ENCODE measurements at regions not wholly inside any gene's neighbourhood (a gene's known extent, or its start where the extent isn't known, plus 50 kb on each side); places are given as distances from the start of the nearest gene placed in this dataset.
"Not testable (repeated sequence)": the region's sequence is repeated elsewhere in the genome, so short reads cannot be mapped to it uniquely, and the experiment has no call there.

GRCh38 chr1:242735323-242735722 is 210.8 kb upstream of the PLD5 start:
- no peak for DNase-seq (ENCODE audit: low spot score)

DNA sequence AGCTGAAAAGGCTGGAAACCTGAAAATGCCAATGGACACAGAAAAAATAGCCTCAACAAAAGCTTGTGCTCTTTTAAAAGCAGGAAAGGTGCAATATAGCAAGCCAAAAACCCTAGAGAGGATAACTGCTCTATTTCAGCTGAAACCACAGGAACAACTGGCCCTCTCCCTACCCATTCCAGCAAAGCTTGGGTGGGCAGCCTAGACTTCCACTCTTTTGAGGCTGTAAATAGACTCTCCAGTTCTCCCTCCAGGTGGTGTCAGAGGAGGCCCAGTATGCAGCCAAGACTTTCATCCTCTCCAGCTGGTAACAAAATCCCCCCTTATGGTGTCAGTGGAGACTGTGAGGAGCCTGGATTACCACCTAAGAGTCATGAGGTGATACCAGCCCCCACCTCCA is 206.9 kb upstream of the PLD5 start:
- DNase-seq (ENCODE audit: low spot score): no peak

DNA sequence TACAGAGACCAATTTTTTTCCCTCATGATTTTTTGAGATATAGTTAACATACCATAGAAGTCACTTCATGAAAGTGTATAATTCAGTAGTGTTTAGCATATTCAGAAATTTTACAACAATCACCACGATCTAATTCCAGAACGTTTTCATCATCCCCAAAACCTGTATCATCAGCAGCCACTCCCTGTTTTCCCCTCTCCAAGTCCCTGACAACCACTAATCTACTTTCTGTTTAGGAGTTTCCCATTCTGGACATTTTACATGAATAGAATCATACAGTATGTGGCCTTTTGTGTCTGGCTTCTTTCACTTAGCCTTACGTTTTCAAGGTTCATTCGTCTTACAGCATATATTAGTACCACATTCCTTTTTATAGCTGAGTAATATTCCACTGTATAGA is 204.2 kb upstream of the PLD5 start:
- no peak for DNase-seq (ENCODE audit: low spot score)

- no peak for DNase-seq (ENCODE audit: low spot score)
Measured at GRCh38 chr1:242723044-242723716, 198.7 kb upstream of the PLD5 start.

DNA sequence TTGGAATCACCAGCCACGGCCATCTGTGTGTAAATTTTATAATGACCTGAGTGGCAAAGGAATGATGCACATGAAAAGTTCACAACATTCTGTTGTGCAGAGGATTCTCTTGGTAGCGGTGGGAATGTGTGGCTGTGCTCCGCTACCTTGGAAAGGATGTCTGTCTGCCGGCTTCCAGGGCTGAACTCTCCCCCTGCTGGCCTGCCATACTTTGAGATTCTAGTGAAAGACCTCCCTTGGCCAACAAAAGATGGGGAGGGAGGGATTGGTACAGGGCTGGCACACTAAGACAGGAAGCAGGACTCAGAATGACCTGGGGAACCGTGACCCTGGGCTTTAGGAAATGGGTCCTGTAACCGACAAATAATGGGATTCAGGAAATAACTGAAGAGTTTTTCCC is 194.5 kb upstream of the PLD5 start:
- DNase-seq (ENCODE audit: low spot score): no peak

DNA sequence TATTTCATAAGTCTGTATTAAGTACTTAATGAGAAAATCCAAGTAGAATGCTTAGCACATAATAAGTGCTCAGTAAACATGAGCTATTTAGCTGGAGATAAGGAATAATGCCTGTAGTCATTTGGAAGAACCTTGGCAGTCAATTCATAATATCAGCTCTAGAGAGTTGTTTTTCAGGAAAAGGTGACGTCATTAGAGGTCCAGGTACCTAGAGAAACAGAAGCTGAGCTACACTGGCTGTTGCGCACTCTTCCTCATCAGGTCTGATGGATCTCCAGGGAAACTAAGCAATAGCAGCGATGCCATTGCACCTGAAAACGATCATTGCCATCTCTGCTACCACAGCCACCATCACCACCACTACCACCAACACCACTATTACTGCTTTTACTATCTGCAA is 187.8 kb upstream of the PLD5 start:
- no peak for DNase-seq (ENCODE audit: low spot score)

DNA sequence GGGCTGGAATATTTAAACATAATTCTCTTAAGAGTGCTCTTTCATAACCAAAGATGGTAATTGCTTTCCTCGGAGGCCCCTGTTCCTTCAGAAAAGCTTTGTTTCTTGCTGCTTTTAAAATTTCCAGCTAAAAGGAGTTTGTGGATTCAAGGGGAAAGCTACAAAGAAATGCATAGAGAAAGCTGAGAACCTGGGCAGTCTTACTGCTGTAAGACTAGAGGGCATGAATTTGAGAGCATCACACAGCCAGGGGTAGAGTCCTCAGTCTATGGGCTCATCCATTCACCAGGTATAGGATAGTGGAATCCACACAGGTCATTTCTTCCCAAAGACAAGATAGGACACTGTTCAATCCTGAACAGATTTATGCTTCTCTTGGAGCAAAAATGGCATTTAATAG is 186.3 kb upstream of the PLD5 start:
- DNase-seq (ENCODE audit: low spot score): no peak

DNA sequence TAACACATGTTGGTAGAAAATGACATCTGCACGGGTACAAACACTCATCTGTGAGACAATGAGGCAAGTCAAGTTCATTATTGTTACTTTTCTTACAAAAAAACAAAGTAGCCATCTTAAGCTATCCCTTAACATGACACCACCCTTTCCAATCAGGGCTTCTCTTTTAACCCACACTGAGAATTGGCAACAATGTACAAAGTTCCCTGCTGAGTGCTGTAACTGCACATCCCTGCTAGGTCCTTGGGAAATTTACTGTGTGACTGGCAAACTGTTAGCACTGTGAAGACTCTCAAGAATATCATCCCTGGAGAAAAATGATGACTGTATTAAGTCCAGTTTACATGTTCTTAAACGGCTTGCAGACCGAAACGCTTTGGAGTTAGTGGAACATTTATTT is 185.8 kb upstream of the PLD5 start:
- no peak for DNase-seq (ENCODE audit: low spot score)

DNA sequence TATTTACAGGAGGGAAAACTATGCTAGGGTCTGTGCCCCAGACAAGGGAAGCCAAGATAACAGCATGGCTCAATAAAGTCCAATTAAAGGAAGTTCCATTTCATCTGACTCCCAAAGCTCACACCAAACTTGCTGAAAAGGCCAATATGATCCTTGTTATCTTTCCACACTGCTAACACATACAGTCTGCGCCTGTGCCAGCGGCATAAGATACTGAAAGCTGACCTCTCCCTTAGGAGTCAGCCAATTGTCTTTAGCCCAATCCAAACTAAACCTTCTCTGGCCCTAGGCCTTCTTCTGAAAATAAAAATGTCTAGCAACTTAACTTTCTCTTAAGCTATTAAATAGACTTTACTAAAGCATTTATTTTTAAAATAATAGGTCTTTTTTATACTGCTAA is 179.0 kb upstream of the PLD5 start:
- no peak for DNase-seq (ENCODE audit: low spot score)

DNA sequence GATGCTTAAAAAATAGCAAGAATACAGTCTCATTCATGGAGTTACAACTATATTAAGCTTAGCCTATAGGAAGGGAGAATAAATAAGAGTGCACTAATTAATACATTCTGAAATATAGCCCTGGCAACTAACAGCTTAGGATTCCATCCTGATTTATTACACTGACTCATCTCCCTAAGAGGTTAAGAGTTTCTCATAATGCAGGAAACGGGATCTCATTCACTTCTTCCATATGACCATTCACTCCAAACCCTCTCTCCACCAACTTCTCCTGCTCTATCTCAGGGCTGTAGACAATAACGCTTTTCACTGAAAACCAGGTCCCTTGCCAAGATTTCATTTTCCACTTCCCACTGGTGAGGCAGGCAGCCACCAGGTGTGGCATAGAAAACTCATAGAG is 168.5 kb upstream of the PLD5 start:
- DNase-seq (ENCODE audit: low spot score): peak; percentile 15

DNA sequence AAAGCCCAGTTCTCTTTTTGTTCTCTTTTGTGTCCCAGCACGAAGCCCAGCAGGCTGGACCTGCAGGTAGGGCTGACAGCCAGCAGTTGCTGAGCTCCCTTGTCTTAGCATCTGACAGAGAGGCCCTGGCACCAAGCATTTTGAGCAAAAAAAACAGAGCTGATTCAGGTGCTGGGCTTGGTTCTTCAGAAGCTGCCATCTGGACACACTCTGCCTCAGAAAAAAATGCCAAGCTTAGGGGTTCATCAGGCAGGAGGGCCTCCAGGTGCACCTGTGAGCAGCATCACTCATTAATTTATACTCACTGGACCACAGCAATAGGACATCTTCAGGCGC is 167.1 kb upstream of the PLD5 start:
- DNase-seq (ENCODE audit: low spot score): no peak

GRCh38 chr1:242690849-242691609 is 166.5 kb upstream of the PLD5 start:
- DNase-seq (ENCODE audit: low spot score): no peak

DNA sequence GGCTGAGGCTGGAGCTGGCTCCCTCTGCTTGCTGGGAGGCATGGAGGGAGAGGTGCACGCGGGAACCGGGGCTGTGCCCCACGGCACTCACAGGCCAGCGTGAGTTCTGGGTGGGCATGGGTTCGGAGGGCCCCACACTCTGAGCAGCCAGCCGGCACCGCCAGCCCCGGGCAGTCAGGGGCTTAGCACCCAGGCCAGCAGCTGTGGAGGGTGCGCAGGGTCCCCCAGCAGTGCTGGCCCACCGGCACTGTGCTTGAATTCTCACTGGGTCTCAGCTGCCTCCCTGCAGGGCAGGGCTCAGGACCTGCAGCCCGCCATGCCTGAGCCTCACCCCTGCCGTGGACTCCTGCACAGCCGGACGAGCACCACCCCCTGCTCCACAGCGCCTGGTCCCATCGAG is 164.9 kb upstream of the PLD5 start:
- DNase-seq (ENCODE audit: low spot score): no peak

DNA sequence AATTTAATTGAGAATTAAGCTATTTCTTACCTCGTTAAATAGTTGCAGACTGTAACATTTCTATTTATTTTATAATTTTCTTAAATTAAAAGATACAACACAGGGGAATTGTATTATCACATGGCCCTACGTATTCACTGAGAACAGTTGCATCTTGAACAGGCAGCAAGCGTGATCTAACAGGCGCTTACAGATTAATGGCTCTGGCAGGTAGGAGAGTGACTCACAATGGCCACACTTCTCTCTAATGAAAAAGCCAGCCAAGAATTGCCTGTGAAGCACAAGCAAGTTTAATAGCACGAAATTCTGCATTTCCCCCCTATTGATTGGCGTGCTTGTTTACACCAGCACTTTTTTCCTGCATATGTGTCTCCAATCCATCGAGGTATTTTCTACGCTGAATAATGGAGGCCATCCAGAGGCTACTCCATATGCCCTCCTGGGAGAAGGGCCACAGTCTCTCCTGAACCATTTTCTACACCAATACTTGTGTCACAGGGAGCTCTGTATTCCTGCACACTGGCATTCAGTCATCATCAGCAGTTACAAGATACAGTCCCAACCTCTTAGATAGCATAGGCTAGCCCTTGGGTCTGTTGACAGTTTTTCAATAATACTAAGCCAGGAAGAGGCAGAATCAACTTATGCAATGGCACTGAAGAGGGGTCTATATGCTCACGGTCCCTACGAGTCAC is 150.6 kb upstream of the PLD5 start:
- no peak for DNase-seq (ENCODE audit: low spot score)

DNA sequence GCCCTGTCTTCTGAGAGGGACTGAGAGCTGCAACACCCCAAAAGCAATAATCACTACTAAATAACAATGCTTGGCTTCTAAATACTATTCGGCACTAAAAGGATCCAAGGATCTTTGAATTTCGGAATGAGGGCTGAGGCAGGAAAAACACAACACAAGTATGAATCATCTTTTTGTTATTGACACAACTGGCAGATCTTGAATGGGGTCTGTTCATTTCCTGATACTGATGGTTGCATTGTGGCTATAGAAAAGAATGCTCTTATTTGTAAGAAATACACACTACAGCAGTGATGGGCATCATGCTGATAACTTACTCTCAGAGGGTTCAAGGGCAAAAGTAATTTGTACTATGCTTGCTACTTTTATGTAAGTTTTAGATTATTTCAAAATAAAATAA is 149.2 kb upstream of the PLD5 start:
- DNase-seq (ENCODE audit: low spot score): no peak

DNA sequence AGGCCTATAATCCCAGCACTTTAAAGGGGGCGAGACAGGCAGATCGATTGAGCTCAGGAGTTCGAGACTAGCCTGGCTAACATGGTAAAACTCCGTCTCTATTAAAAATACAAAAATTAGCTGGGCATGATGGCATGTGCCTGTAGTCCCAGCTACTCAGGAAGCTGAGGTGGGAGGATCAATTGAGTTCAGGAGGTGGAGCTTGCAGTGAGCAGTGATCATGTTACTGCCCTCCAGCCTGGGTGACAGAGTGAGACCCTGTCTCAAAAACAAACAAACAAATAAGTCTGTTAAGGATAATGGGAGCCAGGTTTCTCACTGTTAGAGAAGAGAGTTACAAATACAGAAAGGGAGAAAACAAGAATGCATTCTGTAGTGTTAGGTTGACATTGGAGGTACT is 148.7 kb upstream of the PLD5 start:
- DNase-seq (ENCODE audit: low spot score): not testable (repeated sequence)

- no peak for DNase-seq (ENCODE audit: low spot score)
Measured at GRCh38 chr1:242670019-242670418, 145.5 kb upstream of the PLD5 start.

DNA sequence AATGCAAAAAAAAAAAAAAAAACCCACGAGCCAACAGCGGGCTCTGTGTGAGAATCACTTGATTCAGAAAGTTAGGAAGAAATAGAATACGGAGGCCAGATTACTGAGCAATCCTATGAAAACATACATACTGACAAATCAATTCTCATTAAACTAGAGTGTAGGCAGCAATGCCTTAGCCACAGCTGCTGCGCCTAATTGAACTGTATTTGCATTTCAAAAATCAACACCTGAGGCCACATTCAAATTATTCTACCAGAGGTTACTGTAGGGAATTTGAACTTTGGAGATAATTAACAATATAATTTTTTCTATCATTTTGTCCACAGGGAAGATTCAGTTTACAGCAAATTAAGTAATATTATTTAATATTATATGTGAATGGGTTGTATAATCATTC is 138.4 kb upstream of the PLD5 start:
- no peak for DNase-seq (ENCODE audit: low spot score)

- DNase-seq (ENCODE audit: low spot score): not testable (repeated sequence)
Measured at GRCh38 chr1:242653772-242654171, 129.3 kb upstream of the PLD5 start.

DNA sequence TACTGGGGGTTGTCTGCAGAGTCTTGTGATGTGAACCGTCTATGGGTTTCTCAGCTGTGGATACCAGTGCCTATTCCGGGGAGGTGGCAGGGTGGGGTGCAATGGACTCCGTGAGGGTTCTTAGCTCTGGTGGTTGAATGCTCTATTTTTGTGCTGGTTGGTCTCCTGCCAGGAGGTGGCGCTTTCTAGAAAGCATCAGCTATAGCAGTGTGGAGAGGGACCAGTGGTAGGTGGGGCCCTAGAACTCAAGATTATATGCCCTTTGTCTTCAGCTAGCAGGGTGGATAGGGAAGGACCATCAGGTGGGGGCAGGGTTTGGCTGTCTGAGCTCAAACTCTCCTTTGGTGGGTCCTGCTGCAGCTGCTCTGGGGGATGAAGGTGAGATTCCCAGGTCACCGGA is 127.3 kb upstream of the PLD5 start:
- no peak for DNase-seq (ENCODE audit: low spot score)

DNA sequence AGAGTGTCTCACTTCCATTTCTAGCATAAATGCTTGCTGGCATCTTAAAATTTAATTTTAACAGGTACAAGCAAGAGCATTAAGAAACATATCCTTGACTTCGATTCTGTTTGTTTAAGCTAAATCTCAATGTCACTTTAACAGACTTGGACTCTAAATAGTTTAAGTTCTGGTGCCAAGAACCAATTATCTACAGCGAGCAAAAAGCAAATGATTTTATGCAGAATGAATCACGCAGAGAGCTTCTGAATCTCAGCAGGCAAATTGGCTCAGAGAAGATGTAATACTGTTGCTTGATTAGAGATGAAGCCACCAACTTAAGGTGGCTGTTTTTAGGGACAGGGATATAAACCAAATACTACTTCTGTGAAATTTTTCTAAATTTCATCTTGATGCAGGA is 117.0 kb upstream of the PLD5 start:
- no peak for DNase-seq (ENCODE audit: low spot score)

GRCh38 chr1:242639104-242639503 is 114.6 kb upstream of the PLD5 start:
- no peak for DNase-seq (ENCODE audit: low spot score)

DNA sequence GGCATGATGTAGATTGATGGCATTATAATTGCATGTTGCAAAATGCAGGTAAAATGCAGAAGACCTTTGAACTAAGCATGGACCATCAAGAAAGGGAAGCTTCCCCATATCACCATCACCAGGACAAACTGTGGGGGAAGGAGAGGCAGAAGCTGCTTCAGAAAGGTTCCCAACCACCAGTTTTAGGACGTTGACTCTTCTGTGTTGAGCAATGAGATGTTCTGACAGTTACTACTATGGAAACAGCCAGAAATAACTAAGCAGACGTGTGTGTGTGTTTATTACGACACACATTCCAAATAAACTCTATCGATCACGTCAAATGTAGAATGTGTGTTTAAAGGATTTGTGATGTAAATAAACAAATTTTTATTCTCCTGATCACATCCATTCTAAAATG is 110.2 kb upstream of the PLD5 start:
- DNase-seq (ENCODE audit: low spot score): no peak

- DNase-seq (ENCODE audit: low spot score): peak; percentile 71
Measured at GRCh38 chr1:242629396-242629795, 104.9 kb upstream of the PLD5 start.
